ENCODE measurements at regions not wholly inside any gene's neighbourhood (a gene's known extent, or its start where the extent isn't known, plus 50 kb on each side); places are given as distances from the start of the nearest gene placed in this dataset.

DNA sequence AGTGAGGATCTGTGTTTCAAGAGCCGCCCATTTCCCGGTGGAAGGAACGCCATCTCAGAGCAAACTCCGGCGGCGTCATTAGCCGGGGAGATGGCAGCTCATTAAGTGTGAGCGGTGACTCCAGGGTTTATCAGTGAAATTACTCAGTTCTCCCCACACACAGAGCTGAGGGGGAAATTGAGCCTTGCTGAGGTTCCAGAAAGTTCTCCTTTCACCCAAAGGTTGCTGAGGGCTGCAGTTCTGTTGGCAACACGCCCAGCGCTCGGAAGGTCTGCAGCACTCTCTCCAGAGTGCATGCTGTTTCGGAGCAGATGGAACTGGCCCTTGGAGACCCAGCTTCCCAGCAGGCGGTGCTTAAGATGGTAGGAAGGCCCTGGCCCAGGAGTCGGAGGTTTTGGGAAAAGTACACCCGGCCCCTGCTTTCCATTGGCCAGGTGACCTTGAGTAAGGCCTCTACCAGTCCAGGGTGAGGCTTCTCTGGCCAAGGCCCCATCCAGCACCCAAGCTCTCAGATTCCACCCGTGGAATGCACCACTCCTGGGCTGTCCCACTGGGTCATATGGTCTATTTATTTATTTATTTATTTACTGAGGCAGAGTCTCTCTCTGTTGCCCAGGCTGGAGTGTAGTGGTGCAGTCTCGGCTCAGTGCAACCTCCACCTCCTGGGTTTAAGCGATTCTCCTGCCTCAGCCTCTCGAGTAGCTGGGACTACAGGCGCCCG lies 167.7 kb upstream of the CIBAR2 start:
- H3K27me3 ChIP-seq, result no peaks in the 10 kb centered on the region
- no peak for TF ChIP-seq POLR2A (IDR thresholded peaks at IDR 0.05)
- TF ChIP-seq, protein P1, sequence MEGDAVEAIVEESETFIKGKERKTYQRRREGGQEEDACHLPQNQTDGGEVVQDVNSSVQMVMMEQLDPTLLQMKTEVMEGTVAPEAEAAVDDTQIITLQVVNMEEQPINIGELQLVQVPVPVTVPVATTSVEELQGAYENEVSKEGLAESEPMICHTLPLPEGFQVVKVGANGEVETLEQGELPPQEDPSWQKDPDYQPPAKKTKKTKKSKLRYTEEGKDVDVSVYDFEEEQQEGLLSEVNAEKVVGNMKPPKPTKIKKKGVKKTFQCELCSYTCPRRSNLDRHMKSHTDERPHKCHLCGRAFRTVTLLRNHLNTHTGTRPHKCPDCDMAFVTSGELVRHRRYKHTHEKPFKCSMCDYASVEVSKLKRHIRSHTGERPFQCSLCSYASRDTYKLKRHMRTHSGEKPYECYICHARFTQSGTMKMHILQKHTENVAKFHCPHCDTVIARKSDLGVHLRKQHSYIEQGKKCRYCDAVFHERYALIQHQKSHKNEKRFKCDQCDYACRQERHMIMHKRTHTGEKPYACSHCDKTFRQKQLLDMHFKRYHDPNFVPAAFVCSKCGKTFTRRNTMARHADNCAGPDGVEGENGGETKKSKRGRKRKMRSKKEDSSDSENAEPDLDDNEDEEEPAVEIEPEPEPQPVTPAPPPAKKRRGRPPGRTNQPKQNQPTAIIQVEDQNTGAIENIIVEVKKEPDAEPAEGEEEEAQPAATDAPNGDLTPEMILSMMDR (IDR thresholded peaks at IDR 0.05), result no peak
- peaks cover 10 to 12% of the 10 kb centered on the region in 2 donors for H3K4me1 ChIP-seq
- H3K36me3 ChIP-seq, result no peaks in the 10 kb centered on the region
- intact Hi-C loops (cut with DNase I), result no loop called here
- DNase-seq, result peak; percentile 89
- WGBS, 2 donors, result 41 to 72% methylated on average over 18 to 21 of the region's 21 CpGs
- no peaks in the 10 kb centered on the region for H3K9me3 ChIP-seq
- H3K4me3 ChIP-seq (replicated peaks in 1 of 3), result no peak overlapping the region
- peak overlapping the region; percentile 12 to 60 (median 47) for H3K27ac ChIP-seq

DNA sequence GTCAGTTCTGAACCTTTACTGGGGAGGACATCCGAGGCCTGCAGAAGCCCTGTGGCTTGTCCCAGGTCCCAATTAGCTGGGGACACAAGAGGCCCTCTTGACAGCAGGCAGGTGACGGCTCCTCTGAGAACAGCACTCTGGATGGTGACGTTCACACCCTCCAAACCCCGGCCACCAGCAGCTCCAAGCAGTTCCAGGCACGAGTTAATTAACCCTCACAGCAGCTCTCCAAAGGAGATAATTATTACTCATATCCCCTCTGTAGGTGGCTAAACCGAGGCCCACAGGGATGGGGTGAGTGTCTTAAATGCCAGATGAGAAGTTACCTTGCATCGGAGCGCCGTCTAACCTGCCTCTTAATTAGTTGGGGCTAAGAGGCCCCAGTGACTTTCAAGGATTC lies 168.9 kb upstream of the CIBAR2 start:
- intact Hi-C loops (cut with DNase I), result no loop called here

DNA sequence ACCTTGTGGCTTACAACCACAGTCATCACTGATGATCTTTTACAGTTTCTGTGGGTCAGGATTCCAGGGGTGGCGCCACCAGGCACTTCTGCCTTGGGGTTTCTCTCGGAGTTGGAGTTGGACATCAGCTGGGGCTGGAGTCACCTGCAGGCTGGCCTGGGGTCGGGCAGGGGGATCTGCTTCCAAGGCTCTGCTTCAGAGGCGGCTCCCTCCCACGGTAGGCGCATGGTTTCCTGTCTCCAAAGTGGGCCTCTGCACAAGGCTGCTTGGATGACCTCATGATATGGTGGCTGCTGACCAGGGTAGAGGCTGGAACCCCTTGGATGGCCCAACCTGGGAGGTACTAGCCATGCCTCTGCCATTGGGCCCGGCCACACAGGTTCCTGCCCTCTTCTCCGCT lies 170.6 kb upstream of the CIBAR2 start:
- no peak overlapping the region for H3K27ac ChIP-seq
- no peaks in the 10 kb centered on the region for H3K9me3 ChIP-seq
- WGBS, 2 donors, result 93 to 100% methylated on average over 3 to 4 of the region's 8 CpGs
- H3K4me1 ChIP-seq, result peaks cover 25 to 28% of the 10 kb centered on the region in 2 donors
- TF ChIP-seq POLR2A (IDR thresholded peaks at IDR 0.05), result no peak
- TF ChIP-seq, protein P1 (IDR thresholded peaks at IDR 0.05), result no peak
- H3K27me3 ChIP-seq, result no peaks in the 10 kb centered on the region
- no peaks in the 10 kb centered on the region for H3K36me3 ChIP-seq
- intact Hi-C loops (cut with DNase I), result no loop called here
- H3K4me3 ChIP-seq (replicated peaks in 1 of 3), result no peak overlapping the region
- no peak for DNase-seq

More for the DNA sequence above, 168.9 kb upstream of the CIBAR2 start:
- Histone ChIP-seq H3K9me3 (no peaks in the 10 kb centered on the region), H3K4me3 (replicated peaks in 1 of 3) (no peak overlapping the region), H3K27me3 (no peaks in the 10 kb centered on the region), H3K36me3 (no peaks in the 10 kb centered on the region), H3K4me1 (peaks cover 17 to 18% of the 10 kb centered on the region in 2 donors), H3K27ac (no peak overlapping the region)
- DNase-seq, result no peak
- TF ChIP-seq POLR2A (IDR thresholded peaks at IDR 0.05), result no peak
- TF ChIP-seq, protein P1 (IDR thresholded peaks at IDR 0.05), result no peak
- WGBS, 2 donors, result 94 to 95% methylated on average over 8 to 9 of the region's 9 CpGs

DNA sequence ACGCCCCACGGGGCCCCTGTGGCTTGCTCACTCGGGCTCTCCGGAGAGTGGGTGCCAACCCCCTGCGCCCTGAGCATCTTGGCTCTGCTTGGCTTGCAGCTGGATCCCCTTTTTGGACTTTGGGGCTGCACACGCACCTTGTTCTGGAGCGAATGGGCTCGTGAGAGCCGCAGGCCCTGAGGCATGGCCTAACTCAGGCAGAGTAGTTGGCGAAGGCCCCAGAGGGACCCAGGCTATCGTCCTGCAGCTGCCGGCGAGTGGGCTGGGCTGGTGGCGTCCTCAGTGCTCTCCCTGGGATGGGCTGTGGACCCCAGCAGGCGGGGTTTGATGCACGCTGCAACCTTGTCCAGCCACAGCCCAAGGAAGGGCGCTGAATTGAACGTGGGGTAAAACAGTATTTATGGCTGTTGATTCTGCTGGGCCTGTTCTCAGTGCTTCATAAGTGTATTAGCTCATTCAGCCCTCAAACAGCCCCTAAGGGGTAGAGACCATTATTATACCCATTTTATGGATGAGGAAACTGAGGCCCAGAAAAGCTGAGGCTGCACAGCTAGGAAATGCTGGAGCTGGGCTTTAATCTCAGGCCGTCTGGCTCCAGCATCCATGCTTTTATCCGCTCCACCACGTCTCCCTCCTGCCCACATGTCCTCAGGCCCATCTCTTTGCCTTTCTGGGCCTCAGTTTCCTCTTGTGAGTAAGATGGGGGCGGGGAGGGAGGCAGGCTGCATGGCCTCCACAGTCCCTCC lies 171.2 kb upstream of the CIBAR2 start:
- H3K4me3 ChIP-seq (replicated peaks in 1 of 3), result no peak overlapping the region
- WGBS, 2 donors, result 95 to 98% methylated on average over 14 to 17 of the region's 22 CpGs
- H3K36me3 ChIP-seq, result no peaks in the 10 kb centered on the region
- no peak for DNase-seq
- TF ChIP-seq, protein P1 (IDR thresholded peaks at IDR 0.05), result no peak
- TF ChIP-seq POLR2A (IDR thresholded peaks at IDR 0.05), result no peak
- no peaks in the 10 kb centered on the region for H3K27me3 ChIP-seq
- H3K27ac ChIP-seq, result no peak overlapping the region
- H3K9me3 ChIP-seq, result no peaks in the 10 kb centered on the region
- peaks cover 25 to 28% of the 10 kb centered on the region in 2 donors for H3K4me1 ChIP-seq
- intact Hi-C loops (cut with DNase I), result no loop called here

Data from thyroid gland (tissue), 4 donors.